HG03565 (cell line): ENCODE measurements at regions not wholly inside any gene's neighbourhood (a gene's known extent, or its start where the extent isn't known, plus 50 kb on each side); places are given as distances from the start of the nearest gene placed in this dataset.

ENCODE experiments used
- ATAC-seq: cut with Tn5 transposase; IDR thresholded peaks from one replicate; pipeline ENCODE4 v1.9.1; 2021; ENCODE audit warnings: mild to moderate bottlenecking, moderate library complexity; ENCODE audit not compliant: unreplicated experiment

DNA sequence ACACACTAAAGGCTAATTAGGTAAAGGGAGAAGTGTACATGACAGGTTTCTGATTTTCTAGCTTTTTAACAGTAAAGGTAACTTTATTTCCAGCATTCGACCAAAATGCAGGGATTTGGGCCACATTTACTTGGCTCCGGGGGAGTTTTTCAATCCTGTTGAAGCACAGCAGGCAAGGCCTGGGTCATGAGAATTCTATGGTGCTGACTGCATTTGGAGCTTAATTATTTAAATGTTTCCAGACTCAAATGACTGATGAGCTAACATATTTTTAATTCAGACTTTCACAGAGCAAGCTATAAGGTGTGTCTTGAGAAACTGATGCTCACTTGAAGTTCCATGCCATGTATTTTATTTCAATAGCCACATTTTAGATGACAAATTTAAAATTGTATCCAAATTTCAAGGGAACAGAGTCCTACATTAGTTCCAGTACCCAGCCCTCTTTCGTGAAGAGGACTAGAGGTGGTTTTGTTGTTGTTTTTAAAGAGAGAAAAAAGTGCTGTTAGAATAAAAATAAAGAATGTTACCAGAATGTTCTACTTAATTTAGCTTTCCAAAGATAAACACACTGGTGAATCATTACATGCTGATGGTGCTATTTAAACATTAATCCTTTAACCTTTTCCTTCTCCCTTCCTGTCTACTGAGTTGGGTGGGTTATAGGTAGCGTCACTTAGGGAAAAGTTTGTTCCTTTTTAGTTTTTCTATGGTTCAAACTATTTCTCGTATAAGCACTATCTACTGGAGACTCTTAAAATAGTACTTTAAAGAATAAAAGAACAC, 82.3 kb upstream of the PHACTR2 start:
- no peak for ATAC-seq

DNA sequence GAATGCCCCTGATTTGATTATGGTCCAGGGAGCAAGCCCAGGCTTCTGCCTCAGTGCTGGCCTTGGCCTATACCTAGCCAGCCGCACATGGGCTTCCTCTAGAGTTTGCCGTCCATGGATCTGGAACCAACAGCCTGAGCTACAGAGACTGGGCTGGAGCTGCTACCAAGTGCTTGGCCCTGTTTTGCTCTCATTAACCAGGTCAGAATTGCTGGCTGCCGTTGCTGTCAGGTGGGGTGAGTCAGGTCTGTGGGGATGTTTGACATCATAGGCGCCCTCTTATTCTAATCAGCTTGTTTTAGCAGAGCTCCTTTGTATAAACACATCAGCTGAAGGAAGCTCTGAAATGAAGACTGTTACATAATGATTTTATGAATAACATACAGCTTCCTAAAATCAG, 83.1 kb upstream of the PHACTR2 start:
- ATAC-seq: no peak

DNA sequence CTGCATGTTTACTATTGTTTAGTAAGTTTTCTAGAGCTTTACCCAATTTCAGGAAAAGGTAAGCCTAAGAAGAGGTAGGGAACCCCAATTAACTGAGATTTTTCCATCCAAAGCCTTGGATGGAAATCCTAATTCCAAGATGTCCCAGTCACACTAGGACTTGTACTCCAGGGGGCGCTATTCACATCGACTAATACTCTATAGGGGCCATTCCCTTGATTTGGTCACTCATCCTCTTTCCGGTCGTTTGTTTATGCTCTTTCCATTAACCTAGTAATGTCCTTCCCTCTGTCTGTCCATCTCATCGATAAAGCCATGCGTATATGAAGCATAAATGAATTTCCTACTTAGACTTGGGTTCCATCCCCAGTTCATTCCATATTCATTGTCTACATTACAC, 80.8 kb upstream of the FUCA2 start:
- ATAC-seq: no peak

DNA sequence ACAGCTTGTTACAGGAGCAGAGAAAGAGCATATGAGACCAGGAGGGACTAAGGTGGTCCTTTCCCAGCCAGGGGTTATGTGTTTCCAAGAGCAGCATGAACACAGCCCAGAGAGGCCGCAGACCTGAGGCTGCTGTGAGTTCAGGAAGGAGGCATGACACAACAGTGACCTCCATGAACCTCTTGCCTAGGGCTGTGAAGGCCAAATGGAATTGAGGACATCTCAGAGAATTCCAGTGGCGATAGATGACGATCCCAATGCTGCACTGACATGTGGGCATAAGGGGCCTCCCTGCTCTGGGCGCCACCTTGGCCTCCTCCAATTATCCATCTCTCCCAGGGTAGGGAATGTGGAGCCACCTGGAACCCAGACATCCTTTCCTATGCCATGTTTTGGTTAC, 79.9 kb upstream of the FUCA2 start:
- ATAC-seq: no peak

DNA sequence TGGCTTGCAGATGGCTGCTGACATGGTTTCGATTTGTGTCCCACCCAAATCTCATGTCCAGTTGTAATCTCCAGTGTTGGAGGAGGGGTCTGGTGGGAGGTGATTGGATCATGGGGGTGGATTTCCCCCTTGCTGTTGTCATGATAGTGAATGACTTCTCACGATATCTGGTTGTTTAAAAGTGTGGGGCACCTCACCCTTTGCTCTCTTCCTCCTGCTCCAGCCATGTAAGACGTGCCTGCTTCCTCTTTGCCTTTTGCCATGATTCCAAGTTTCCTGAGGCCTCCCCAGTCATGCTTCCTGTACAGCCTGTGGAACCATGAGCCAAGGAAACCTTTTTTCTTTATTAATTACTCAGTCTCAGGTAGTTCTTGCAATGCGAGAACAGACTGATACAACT, 77.6 kb upstream of the FUCA2 start:
- no peak for ATAC-seq

DNA sequence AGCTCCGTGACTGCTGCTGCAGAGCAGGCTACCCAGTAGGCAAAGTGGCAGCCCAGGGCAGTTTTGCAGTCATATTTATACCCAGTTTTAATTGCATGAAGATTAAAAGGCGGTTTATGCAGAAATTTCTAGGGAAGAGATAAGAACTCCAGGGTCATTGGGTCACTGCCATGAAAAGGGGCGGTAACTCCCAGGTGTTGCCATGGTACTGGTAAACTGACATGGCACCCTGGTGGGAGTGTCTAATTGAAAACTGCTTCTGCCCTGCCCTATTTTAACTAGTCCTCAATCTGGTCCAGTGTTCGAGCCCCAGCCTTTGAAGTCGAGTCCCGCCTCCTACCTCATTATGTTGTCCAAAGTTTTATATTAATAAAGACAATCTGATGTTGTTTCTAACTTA, 75.0 kb upstream of the FUCA2 start:
- no peak for ATAC-seq

DNA sequence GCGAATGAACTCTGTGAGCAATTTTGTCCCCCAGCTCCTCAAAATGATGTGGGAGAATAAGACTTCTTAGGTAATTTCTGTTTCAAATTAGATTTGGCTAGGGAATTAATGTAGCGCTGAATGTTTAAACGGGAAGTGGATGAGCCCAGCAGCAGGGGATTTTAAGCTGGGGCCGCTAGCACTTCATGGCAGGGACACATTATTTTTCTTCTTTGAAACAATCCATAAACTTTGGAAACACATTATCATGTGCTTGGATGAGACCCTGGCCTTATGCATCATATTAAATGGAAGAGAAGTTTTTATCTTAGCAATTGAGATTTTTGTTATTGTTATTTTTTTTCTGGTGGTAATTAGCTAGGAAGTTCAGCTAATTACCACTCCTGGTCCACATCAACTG, 74.2 kb upstream of the FUCA2 start:
- no peak for ATAC-seq

DNA sequence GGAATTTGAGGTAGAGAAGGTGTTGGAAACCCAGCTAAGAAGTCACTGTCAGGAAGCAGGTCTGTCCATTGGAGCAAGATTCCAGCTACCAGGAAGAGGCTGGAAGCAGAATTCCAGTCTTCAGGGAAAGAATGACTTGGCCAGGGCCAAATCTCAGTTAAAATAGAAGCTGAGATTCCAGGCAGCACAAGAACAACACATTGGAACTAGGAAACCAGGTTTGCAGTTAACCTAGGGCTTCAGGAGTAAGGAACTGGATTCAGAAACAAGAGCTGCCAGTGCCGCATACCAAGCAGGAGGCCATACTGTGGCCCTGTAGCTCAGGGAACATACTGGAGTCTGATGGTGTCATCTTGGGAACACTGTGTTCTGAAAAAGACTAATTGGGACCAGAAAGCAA, 73.7 kb upstream of the FUCA2 start:
- no peak for ATAC-seq

DNA sequence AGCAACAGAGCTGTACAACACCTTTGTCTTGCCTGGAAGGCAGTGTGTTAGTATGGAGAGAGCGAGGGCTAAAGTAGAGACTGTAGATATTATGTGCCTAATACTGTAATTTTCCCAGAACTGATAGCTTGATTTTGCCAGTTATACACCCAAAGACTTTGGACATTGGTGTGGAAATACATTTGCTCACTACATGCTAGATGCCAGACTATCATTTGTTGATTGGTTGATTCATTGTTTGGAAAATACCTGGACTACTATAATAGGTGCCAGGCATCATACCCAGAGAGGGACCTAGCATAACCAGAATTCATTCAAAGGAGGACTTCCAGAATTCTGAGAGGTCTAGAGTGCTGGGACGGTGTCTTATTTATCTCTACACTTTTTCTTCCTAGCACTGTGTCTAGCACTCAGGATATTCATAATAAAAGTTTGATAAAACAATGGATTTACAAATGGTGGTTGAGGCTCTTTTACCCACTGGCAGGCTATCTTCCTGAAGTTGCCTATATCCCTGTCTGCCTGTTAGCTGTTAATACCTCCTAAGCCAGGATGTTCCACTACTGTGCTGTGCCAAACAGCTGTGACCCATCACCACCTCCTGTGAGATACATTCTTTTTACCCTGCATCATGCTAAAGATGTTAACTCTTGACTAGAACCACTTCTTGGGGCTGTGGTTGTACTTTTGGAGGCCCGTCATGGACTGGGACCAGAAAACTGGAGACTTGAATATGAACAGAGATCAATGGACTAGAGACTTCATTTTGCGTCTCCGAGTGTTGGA, 72.2 kb upstream of the FUCA2 start:
- no peak for ATAC-seq

DNA sequence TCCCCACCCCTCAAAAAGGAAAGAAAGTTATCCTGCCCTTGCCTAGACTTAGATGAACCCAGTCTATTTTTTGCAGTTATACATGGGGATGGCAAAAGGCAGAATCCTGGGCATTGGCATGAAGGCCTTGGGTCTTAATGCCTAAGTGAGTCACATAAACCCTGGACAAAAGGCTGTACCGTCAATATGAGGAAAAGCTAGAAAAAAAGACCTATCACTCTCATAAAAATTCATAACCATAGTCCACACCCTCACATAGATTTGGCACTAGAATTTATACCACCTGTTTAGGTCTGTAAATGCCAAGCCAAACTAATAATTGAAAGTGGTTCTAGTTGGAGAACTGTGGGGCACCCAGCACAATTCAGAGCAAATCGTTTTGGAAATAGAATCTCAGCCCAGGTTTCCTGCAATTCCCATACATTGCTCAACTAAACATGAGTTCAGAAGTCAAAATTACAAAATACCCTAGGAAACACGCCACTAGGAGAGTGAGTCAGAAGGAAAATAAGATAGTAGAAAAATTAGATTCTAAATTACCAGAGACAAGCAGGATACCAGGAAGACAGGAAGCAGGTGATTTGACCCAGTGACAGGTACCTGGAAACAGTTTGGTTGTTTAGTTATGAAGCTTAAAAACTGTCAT, 70.4 kb upstream of the FUCA2 start:
- ATAC-seq: no peak

DNA sequence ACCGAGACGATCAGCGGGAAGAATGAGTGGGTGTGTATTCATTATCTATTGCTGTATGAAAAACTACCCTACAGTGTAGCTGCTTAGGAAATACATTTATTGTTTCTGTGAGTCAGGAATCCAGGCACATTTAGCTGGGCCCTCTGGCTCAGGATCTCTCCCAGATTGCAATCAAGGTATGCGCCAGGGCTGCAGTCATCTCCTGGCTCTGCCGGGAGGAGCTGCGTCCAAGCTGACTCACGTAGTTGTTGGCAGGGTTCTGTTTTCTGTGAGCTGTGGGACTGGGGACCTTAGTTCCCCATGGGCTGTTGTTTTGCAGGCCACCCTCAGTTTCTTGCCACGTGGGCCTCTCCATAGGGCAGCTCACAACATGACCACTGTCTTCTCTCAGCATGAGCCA, 68.2 kb upstream of the FUCA2 start:
- no peak for ATAC-seq

DNA sequence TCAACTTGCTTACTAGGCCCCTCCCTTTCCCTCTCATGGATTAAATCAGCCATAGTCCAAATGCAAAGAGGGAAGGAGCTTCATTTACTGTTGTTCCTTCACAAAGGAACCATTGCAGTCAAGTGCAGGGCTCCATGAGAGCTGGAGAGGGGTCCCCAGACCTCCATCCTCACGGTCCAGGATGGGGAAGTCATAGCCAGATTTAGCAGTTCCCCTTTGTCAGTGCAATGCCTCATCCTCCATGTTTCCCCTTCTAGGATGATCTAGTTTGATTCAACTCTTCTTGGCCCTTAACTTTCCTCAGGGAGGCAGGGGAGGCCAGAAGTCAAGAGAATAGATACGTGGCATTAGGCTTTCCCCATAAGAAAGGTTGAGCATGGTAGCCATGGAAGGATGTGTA, 66.5 kb upstream of the FUCA2 start:
- no peak for ATAC-seq

DNA sequence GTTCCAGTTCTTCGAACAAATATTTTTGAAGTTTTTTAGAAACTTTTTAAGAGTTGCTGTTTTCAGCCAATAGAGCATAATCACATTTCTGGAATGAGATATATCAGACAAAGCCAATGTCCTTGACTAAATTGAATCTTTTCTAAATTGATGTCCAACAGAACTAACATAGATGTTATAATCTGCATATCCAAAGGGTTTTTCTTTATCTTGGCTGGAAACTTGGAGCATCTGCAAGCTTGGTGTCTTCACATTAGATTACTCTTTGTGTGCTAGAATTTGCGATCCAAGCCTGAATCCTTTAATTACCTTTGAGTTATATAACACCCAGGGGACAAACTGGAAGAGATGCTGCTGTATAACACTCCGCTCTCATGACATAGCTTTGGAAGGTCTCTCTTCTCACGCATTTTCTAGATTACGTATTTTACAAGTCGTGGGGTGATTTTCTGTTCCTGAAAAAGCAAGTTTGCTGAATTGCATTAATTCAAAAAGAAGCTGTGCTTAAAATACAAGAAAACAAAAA, 64.4 kb upstream of the FUCA2 start:
- no peak for ATAC-seq

DNA sequence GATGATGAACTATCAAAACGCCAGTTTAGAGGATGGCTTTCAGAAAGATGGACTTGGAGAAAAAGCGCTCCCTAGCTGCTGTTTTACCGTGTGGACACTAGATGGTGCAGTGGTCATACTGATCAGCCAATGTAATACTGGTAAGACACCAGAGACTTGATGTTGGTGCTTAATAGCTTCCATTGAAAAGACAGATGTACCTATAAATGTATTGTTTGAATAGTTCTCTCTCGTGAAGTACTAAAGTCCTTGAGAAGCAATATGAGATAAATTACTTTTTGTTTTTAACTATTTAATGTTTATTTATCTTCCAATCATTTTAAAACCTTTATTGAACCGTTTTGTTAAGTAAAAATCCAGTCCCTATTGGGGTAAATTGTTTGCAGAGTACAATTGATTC, 63.9 kb upstream of the FUCA2 start:
- ATAC-seq: peak; percentile 91

DNA sequence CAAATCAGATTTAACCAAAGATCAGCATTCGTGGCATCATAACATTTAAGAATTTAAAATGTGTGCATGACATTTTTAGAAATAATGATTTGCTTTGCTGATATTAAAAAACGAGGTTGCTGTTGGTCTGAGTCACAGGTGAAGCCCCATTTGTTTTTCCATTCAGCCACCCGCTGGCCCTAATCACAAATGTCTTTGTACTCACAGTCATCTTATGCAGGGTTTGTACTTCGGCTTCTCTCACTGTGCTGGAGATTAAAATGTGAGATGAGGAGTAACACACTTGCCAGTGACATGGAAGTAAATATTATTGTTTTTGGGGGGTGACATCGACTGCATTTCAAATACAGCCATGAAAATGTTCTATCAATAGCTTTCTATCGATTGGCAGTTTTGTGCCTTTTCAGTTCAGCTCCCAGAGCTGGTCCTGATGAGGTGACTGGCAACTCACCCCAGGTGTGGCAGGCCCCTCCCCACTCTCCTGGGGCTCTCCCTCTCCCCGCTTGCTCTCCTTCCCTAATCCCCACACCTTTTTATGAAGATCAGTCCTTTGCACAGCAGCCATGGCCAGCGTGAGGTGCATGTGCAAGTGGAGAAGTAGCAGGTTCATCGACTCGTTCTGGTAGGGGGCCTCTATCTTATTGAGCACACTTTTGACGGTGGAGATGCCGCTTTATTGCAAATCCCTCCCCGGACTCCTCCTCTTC, 58.8 kb upstream of the FUCA2 start:
- no peak for ATAC-seq

DNA sequence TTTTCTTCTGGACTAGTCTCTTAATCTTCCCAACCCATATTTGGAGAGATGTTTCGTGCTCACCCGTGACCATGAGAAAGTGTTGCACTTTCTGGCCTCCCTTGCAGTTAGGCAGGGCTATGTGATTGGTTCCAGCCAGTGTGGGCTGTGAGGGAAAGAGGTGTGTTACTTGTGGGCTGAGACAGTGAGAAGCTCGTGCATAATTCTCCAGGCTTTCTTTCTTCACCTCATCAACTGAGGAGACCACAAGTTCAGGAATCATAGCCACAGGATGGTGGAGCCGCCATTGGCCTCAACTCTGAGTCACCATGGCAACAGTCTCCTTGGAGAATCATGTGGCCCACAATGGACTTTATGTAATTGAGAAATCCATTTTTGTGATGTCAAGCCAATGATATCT, 57.5 kb upstream of the FUCA2 start:
- no peak for ATAC-seq

DNA sequence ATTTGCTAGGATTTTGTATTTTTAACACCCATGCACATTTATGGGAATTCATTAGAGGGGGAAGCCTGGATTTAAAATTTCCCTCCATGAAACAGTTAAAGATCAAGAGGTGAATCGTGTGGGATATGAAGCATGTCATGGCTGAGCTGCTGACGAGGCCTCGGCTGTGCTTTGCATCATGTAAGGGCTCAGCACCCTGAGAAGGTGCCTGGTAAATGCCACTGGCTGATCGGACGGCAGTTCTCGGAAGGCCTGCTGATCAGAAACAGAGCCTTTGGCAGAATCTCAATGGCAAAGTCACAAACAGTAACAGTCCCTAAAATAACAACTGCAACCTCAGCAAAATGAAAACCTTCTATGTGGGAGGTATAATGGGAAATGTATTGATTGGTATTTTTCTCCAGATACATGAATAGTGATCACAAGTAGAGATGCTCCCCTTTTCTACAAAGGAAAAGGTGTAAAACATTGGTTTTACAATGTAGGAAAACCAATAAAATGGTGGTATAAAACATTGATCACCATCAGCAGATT, 53.0 kb upstream of the FUCA2 start:
- no peak for ATAC-seq

DNA sequence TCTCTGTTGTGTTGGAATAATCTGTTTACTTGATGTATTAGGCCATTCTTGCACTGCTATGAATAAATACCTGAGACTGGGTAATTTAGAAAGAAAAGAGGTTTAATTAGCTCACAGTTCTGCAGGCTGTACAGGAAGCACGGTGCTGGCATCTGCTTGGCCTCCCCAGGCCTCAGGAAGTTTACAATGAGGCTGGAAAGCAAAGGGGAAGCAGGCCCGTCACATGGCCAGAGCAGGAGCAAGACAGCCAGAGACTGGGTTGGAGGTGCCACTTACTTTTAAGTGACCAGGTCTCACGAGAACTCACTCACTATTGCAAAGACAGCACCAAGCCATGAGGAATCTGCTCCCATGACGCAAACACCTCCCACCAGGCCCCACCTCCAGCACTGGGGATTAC, 50.6 kb upstream of the FUCA2 start:
- ATAC-seq: no peak
